ENCODE measurements at regions not wholly inside any gene's neighbourhood (a gene's known extent, or its start where the extent isn't known, plus 50 kb on each side); places are given as distances from the start of the nearest gene placed in this dataset.
"Not testable (repeated sequence)": the region's sequence is repeated elsewhere in the genome, so short reads cannot be mapped to it uniquely, and the experiment has no call there.

- no peak for FAIRE-seq
- DNase-seq (ENCODE audit: low spot score) = no peak
Measured at GRCh38 chr3:87621667-87622066, 345.3 kb upstream of the POU1F1 start.

DNA sequence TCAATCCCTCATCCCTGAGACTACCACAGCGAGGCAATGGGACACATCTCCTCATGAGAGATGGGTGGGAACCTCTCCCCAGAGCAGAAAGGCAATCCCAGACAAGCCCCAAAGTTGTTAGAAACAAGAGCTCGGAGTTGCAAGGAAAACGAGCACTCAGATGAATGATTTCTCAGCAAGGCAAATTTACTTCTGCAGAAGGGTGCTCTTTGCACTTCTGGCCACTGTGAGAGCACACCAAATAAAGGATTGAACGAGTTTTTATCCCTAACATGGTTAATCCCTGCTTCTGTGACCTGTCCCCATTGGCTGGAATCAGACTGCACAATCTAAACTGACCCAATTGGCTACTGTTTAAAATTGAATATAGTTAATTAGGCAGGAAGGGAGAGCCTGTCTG, 339.1 kb upstream of the POU1F1 start:
- DNase-seq (ENCODE audit: low spot score) (no peak), FAIRE-seq (no peak)

DNA sequence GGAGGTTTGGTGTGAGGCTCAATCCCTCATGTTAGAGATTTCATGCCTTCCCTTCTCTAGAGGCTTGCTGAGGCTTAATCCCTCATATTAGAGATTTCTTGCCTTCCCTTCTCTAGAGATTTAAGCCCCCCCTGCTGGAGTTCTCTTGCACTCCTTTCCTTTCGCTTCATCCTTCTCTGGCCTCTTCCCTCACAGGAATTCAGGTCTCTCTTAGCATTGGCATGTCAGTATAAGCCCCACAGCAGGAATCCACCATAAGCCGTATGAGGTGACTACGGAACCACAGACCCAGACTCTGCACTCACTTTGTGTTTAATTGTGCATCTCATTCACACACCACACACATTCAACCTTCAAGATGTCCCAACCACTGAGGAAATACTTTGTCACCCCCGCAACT, 338.6 kb upstream of the POU1F1 start:
- DNase-seq (ENCODE audit: low spot score) (no peak), FAIRE-seq (no peak)

DNA sequence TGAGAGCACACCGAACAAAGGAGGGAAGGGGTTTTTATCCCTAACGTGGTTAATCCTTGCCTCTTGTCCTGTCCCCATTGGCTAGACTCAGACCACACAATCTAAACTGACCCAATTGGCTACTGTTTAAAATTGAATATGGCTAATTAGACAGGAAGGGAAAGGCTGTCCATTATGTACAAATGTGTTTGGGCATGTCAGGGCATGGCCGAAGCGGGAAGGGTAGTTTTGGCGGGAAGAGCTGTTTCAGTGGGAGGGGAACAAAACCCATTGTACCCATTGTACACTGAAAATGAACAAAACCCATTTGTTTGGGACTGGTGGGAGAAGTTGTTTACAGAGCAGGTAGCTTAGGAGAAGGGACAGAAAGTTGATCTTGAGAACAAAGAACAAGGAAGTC, 330.9 kb upstream of the POU1F1 start:
- DNase-seq (ENCODE audit: low spot score) (no peak), FAIRE-seq (no peak)

DNA sequence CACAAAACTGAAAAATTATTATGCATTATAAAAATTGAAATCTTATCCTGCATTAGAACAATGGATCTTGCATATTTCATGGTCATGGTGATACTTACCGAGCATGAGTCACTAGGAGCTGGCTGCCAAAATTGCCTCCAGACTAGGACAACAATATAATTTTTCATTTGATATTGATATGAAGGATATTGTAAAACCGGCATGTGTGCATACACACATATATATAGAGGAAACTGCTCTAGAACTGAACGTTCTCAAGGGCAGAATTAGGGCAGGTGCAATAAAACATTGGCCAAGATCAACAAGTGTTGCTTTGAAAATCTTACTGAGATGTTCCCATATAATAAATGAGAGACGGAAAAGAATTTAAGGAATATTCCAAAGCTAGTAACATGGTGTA, 319.4 kb upstream of the POU1F1 start:
- DNase-seq (ENCODE audit: low spot score) (no peak), FAIRE-seq (no peak)

DNA sequence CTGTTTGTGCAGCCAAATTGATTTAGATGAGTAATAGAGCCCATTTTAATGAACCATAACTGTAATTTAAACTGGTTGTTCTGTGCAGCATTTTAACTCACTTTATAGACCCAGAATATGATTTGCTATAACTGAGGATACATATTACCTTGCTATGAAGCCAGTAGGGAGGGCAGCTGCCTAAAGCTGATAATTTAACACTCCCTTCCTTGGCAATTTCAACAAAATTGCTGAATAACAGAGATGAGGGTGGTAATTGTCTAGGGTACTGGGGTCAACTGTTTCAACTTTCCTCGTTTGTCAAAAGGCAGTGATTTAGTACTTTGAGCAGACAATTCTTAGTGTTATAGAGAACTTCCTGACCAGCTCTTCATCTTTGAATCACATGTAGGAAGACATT, 304.9 kb upstream of the POU1F1 start:
- DNase-seq (ENCODE audit: low spot score) (no peak), FAIRE-seq (no peak)

- FAIRE-seq (no peak), DNase-seq (ENCODE audit: low spot score) (no peak)
Measured at GRCh38 chr3:87576752-87577151, 300.4 kb upstream of the POU1F1 start.

- FAIRE-seq (no peak), DNase-seq (ENCODE audit: low spot score) (no peak)
Measured at GRCh38 chr3:87575550-87575949, 299.2 kb upstream of the POU1F1 start.

DNA sequence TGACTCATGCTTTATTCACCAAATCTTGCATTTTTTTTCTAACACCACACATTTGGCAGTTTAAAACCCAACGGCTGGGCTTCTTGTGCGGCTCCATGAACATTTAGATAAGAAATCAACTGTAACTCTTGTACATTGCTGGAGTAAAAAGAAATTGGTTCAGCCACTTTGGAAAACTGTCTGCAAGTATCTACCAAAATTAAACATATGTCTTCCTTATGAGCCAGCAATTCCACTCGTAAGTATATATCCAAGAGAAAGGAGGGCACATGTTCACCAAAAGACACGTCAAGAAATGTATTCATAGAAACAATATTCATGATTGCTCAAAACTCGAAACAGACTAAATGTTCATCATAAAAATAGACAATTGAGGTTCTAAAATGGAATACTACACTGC, 291.9 kb upstream of the POU1F1 start:
- no peak for FAIRE-seq
- no peak for DNase-seq (ENCODE audit: low spot score)

GRCh38 chr3:87564438-87564837, 288.1 kb upstream of the POU1F1 start:
- DNase-seq (ENCODE audit: low spot score) (no peak), FAIRE-seq (no peak)

DNA sequence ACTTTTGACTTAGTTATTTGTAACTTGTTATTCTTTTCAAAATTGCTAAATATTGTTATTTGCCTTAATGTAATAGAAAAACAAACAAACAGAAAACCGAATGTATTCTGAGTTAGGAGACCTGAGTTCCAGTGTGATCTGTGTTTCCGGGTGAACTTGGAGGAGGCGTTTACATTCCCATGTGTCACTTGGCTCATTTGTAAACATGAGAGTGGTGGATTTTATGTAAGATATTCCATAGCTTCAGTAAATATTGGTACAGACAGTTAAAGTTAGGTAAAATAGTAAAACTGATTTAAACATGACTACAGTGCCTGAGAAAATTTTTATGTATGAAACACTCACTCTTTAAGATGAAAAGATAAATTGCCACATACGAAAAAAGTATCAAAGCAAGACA, 287.3 kb upstream of the POU1F1 start:
- DNase-seq (ENCODE audit: low spot score) (no peak), FAIRE-seq (no peak)

GRCh38 chr3:87558492-87558891, 282.1 kb upstream of the POU1F1 start:
- no peak for DNase-seq (ENCODE audit: low spot score)
- FAIRE-seq = no peak

GRCh38 chr3:87555290-87555689, 278.9 kb upstream of the POU1F1 start:
- FAIRE-seq = no peak
- DNase-seq (ENCODE audit: low spot score) = no peak

DNA sequence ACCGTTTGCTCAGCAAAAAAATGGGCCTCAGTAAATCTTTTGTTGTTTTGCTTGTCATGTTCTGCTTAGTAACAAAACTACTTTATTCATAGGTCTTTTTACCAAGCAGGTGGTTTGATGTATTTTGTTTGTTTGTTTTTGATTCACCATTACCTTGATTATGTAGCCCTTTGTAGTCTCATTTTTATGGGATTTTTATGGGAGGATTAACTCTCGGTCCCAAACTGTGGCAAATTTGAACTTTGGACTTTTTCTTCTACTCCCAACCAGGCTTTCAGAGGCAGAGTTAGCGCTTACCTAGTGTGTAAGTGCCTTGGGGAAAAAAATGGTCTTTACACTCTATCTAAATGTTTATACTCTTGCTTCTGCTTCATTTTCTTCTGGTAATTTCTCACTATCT, 276.7 kb upstream of the POU1F1 start:
- DNase-seq (ENCODE audit: low spot score) (no peak), FAIRE-seq (no peak)

DNA sequence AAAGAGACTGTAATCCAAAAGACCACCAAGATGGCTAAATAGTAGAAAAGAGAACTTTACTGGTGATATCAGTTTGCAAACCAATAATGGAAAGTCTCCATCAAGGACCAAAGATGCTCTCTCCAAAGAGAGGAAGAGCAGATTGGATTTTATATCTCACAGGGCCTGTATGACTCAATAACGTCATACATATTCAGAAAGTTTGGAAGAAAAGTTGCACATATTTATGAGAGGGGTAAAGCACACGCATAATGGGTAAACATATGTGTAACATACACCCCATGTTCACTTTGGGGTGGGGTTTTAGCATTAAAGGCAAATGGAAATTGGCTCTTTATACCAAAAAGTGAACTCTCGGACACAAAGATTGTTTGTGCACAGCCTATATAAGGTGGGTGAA, 274.5 kb upstream of the POU1F1 start:
- FAIRE-seq (no peak), DNase-seq (ENCODE audit: low spot score) (no peak)

GRCh38 chr3:87549208-87549607, 272.8 kb upstream of the POU1F1 start:
- DNase-seq (ENCODE audit: low spot score) = no peak

GRCh38 chr3:87548271-87548670, 271.9 kb upstream of the POU1F1 start:
- no peak for FAIRE-seq
- DNase-seq (ENCODE audit: low spot score) = no peak

More at GRCh38 chr3:87549208-87549607, 272.8 kb upstream of the POU1F1 start:
- FAIRE-seq = no peak

DNA sequence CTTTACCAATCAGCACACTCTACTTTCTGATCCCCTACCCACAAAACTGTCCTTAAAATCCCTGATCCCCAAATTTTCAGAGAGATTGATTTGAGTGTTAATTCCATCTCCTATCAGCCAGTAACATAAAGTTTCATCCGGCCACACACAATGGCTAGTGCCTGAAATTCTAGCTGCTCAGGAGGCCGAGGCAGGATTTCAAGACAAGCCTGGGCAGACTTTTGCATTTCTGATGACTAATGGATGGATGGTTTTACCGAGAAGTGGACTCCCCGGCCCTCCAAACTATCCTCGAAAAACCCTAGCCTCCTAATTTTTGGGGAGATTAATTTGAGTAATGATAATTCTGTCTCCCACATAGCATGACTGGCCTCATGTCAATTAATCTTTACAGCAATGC, 269.8 kb upstream of the POU1F1 start:
- DNase-seq (ENCODE audit: low spot score) (no peak), FAIRE-seq (no peak)

DNA sequence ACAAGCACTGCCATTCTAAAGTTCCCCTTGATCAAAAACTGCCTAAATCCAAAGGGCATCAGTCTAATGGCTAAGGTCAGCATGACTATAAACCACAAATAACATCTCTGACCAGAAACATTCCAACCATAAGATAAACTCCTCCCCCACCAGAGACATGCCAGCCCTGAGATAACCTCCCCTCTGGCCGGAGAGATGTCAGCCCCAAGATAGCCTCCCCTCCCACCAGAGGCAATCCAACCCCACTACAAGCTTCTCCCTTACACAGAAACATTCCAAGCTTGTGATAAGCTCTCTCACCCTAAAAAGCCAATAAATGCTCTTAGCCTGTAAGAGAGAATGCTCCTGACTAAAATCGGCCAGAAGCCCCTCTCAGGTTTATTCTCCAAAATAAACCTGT, 267.0 kb upstream of the POU1F1 start:
- not testable (repeated sequence) for FAIRE-seq; DNase-seq (ENCODE audit: low spot score)

DNA sequence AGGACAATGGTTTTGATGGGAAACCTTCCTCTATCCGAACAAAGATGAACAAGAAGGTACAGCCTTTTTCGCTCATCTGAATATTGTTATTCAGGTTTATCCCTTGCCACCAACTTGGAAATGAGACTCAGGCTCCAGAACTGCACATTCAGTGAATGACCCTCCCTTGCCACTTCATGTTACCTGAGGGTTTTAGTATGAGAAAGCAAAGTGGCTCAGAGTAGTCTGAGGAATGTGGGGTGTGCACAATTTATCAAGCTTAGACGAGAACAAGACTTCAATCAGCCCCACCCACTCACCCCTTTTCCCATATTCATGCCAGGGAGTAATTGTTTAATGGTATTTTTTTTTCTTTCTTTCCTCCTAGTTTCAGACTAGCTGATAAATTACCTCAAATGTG, 265.3 kb upstream of the POU1F1 start:
- DNase-seq (ENCODE audit: low spot score) (no peak), FAIRE-seq (no peak)

GRCh38 chr3:87538722-87539121, 262.3 kb upstream of the POU1F1 start:
- not testable (repeated sequence) for FAIRE-seq

DNA sequence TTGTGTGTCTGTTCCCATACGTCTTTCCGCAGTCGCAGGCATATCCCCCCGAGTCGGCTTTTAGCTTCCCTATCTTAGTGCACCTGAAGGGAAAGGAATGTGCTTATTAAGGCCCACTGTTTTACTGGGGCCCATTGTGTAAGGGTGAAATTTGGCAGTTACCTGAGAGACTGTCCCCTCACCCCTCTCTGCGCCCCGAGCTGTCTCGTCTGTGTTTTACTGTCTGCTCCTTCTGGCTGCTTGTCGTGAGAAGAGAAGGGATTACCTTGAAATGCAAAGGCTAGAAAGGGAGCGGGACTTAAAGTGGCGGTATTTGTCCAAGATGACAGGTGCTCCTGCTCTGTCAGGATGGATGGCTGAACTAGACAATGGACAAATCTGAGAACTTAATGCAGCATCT, 233.0 kb upstream of the POU1F1 start:
- FAIRE-seq = no peak
- DNase-seq (ENCODE audit: low spot score) = no peak

More at GRCh38 chr3:87538722-87539121, 262.3 kb upstream of the POU1F1 start:
- DNase-seq (ENCODE audit: low spot score) = not testable (repeated sequence)

GRCh38 chr3:87508921-87509320, 232.5 kb upstream of the POU1F1 start:
- no peak for DNase-seq (ENCODE audit: low spot score)

DNA sequence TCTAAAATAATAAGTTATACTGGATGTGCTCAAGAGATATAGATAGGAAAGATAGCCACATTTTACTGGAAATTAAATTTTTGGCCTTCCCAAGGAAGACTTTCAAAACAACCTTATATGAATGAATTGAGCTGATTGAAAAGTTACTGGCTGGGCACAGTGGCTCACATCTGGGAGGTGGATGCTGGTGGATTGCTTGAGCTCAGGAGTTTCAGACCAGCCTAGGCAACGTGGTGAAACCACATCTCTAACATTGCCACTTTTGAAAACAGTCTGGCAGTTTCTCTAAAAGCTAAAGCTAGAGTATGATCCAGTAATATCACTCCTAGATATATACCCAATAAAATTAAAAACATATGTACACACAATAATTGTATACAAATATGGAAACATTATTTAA, 231.4 kb upstream of the POU1F1 start:
- no peak for DNase-seq (ENCODE audit: low spot score)
- FAIRE-seq = no peak

More at GRCh38 chr3:87508921-87509320, 232.5 kb upstream of the POU1F1 start:
- no peak for FAIRE-seq
